ENCODE measurements at regions not wholly inside any gene's neighbourhood (a gene's known extent, or its start where the extent isn't known, plus 50 kb on each side); places are given as distances from the start of the nearest gene placed in this dataset.
A peak's percentile ranks its signal among the peaks of the same experiment; 100 is the strongest.

- Histone ChIP-seq H3K27me3 (replicated peaks) (no peaks in the 10 kb centered on the region), H3K36me3 (replicated peaks) (no peaks in the 10 kb centered on the region), H3K27ac (no peak overlapping the region), H3K4me3 (ENCODE audit: low read depth, low read length) (no peak overlapping the region)
- in situ Hi-C loops (cut with HindIII; ENCODE audit: low pct_ligation_motif_present, low sequenced_read_pairs) = loop anchor here (25.0 kb wide), 1 partner anchor 542 kb away; no protein-coding TSS in a partner anchor
- DNase-seq = no peak
- no peak for TF ChIP-seq CTCF (IDR thresholded peaks at IDR 0.05; ENCODE audit: low read depth, low read length, missing control alignments)
Observed at GRCh38 chr10:63703740-63704345, 182.6 kb downstream of the REEP3 start.

- no peak for TF ChIP-seq CTCF (IDR thresholded peaks at IDR 0.05; ENCODE audit: low read depth, low read length, missing control alignments)
- Histone ChIP-seq H3K4me3 (ENCODE audit: low read depth, low read length) (no peak overlapping the region), H3K27me3 (replicated peaks) (no peaks in the 10 kb centered on the region), H3K36me3 (replicated peaks) (no peaks in the 10 kb centered on the region), H3K27ac (peak overlapping the region; percentile 75)
- in situ Hi-C loops (cut with HindIII; ENCODE audit: low pct_ligation_motif_present, low sequenced_read_pairs) = loop anchor here (25.0 kb wide), 1 partner anchor 545 kb away; no protein-coding TSS in a partner anchor
- DNase-seq = peak; percentile 97
Observed at GRCh38 chr10:63707254-63707910, 186.2 kb downstream of the REEP3 start.

GRCh38 chr10:63708421-63708820, 187.2 kb downstream of the REEP3 start:
- no peaks in the 10 kb centered on the region for H3K36me3 ChIP-seq (replicated peaks)
- no peak overlapping the region for H3K4me3 ChIP-seq (ENCODE audit: low read depth, low read length)
- H3K27me3 ChIP-seq (replicated peaks) = no peaks in the 10 kb centered on the region
- in situ Hi-C loops (cut with HindIII; ENCODE audit: low pct_ligation_motif_present, low sequenced_read_pairs) = loop anchor here (25.0 kb wide), 1 partner anchor 546 kb away; no protein-coding TSS in a partner anchor
- DNase-seq = no peak
- no peak for TF ChIP-seq CTCF (IDR thresholded peaks at IDR 0.05; ENCODE audit: low read depth, low read length, missing control alignments)
- peak overlapping the region; percentile 75 for H3K27ac ChIP-seq

GRCh38 chr10:63710703-63711102, 189.5 kb downstream of the REEP3 start:
- no peak for TF ChIP-seq CTCF (IDR thresholded peaks at IDR 0.05; ENCODE audit: low read depth, low read length, missing control alignments)
- DNase-seq = no peak
- H3K27ac ChIP-seq = no peak overlapping the region
- no peaks in the 10 kb centered on the region for H3K27me3 ChIP-seq (replicated peaks)
- in situ Hi-C loops (cut with HindIII; ENCODE audit: low pct_ligation_motif_present, low sequenced_read_pairs) = loop anchor here (25.0 kb wide), 1 partner anchor 548 kb away; no protein-coding TSS in a partner anchor
- no peaks in the 10 kb centered on the region for H3K36me3 ChIP-seq (replicated peaks)
- H3K4me3 ChIP-seq (ENCODE audit: low read depth, low read length) = no peak overlapping the region

- no peak for DNase-seq
- H3K36me3 ChIP-seq (replicated peaks) = no peaks in the 10 kb centered on the region
- TF ChIP-seq CTCF (IDR thresholded peaks at IDR 0.05; ENCODE audit: low read depth, low read length, missing control alignments) = no peak
- H3K4me3 ChIP-seq (ENCODE audit: low read depth, low read length) = no peak overlapping the region
- in situ Hi-C loops (cut with HindIII; ENCODE audit: low pct_ligation_motif_present, low sequenced_read_pairs) = loop anchor here (25.0 kb wide), 1 partner anchor 549 kb away; no protein-coding TSS in a partner anchor
- H3K27ac ChIP-seq = no peak overlapping the region
- H3K27me3 ChIP-seq (replicated peaks) = no peaks in the 10 kb centered on the region
Observed at GRCh38 chr10:63711361-63711760, 190.2 kb downstream of the REEP3 start.
